ENCODE measurements at regions not wholly inside any gene's neighbourhood (a gene's known extent, or its start where the extent isn't known, plus 50 kb on each side); places are given as distances from the start of the nearest gene placed in this dataset.
"Not testable (repeated sequence)": the region's sequence is repeated elsewhere in the genome, so short reads cannot be mapped to it uniquely, and the experiment has no call there.

DNA sequence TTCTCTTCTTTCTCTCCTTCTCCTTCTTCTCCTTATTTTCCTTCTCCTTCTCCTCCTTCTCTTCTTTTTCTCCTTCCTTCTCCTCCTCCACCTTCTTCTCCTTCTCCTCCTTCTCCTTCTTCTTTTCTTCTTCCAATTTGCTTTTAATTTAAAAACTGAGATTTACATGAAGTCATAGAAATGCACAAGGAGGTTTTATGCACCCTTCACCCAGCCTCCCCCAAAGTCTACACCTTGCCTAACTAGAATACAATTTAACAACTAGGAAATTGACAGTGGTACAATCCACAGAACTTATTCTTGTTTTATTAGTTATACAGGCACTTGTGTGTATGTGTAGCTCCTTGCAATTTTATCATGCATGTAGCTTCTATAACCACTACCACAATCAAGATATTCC, 826.7 kb downstream of the KCNJ2 start:
- peaks cover 31% of the 10 kb centered on the region for H3K9me3 Mint-ChIP-seq

DNA sequence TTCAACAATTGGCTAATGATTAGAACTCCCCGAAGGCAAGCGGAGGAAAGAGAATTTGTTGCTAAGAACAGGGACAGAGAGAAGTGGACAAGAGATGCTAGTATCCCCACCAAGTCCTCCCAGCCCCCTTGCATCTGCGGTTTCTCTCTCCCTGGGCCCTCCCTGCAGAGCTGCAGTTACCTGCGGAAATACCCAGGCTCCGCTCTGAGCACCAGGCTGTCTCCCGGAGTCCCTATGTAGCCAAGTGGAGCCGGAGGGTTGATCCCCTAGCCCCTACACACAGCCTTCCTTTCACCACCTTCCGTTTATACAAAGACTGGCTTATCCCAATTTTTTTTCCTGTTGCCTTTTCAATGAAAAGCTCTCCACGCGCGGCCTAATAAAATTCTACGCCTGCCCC, 834.4 kb downstream of the KCNJ2 start:
- peaks cover 23% of the 10 kb centered on the region for H3K9me3 Mint-ChIP-seq
- no peak overlapping the region for H3K27ac Mint-ChIP-seq
- H3K27me3 Mint-ChIP-seq (ENCODE audit: low read depth): no peaks in the 10 kb centered on the region
- H3K4me3 Mint-ChIP-seq (ENCODE audit: low read depth): no peak overlapping the region
- no peak for DNase-seq (ENCODE audit: low spot score)
- intact Hi-C loops (cut with micrococcal nuclease): no loop called here
- no peaks in the 10 kb centered on the region for H3K36me3 Mint-ChIP-seq (ENCODE audit: low read depth)
- no peaks in the 10 kb centered on the region for H3K4me1 Mint-ChIP-seq (ENCODE audit: low read depth)

More for the DNA sequence above, 826.7 kb downstream of the KCNJ2 start:
- Mint-ChIP-seq H3K27ac (no peak overlapping the region), H3K4me1 (ENCODE audit: low read depth) (no peaks in the 10 kb centered on the region), H3K36me3 (ENCODE audit: low read depth) (no peaks in the 10 kb centered on the region), H3K4me3 (ENCODE audit: low read depth) (no peak overlapping the region), H3K27me3 (ENCODE audit: low read depth) (no peaks in the 10 kb centered on the region)
- no peak for DNase-seq (ENCODE audit: low spot score)
- intact Hi-C loops (cut with micrococcal nuclease): no loop called here

GRCh38 chr17:71004413-71004812, 835.1 kb downstream of the KCNJ2 start:
- DNase-seq (ENCODE audit: low spot score): no peak
- Mint-ChIP-seq H3K9me3 (peaks cover 29% of the 10 kb centered on the region), H3K4me3 (ENCODE audit: low read depth) (no peak overlapping the region), H3K27me3 (ENCODE audit: low read depth) (no peaks in the 10 kb centered on the region), H3K27ac (no peak overlapping the region), H3K36me3 (ENCODE audit: low read depth) (no peaks in the 10 kb centered on the region), H3K4me1 (ENCODE audit: low read depth) (no peaks in the 10 kb centered on the region)
- intact Hi-C loops (cut with micrococcal nuclease): no loop called here

GRCh38 chr17:71011391-71011790, 842.1 kb downstream of the KCNJ2 start:
- Mint-ChIP-seq H3K4me3 (ENCODE audit: low read depth) (no peak overlapping the region), H3K36me3 (ENCODE audit: low read depth) (no peaks in the 10 kb centered on the region), H3K27me3 (ENCODE audit: low read depth) (no peaks in the 10 kb centered on the region), H3K9me3 (peaks cover 35% of the 10 kb centered on the region), H3K4me1 (ENCODE audit: low read depth) (no peaks in the 10 kb centered on the region), H3K27ac (no peak overlapping the region)
- intact Hi-C loops (cut with micrococcal nuclease): no loop called here
- no peak for DNase-seq (ENCODE audit: low spot score)

DNA sequence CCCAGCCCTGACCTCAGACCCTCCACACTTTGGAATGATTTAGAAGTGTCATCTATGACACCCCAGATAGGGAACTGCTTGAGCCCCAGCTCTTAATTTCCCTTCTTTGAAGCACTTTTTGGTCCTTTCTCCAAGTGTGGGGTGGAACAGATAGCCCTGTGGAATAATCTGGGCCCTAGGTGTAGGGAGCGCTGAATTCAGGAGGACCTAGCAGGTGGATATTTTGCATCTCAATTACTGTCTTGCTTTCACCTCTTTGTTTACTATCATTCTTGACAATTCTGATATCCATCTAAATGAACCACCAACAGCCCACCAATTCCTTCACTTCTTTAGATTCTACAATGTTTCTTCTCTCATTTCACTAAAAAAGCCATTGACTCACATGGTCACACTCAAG, 850.4 kb downstream of the KCNJ2 start:
- intact Hi-C loops (cut with micrococcal nuclease): no loop called here
- no peak for DNase-seq (ENCODE audit: low spot score)
- Mint-ChIP-seq H3K4me3 (ENCODE audit: low read depth) (no peak overlapping the region), H3K9me3 (peaks cover 11% of the 10 kb centered on the region), H3K27ac (no peak overlapping the region), H3K4me1 (ENCODE audit: low read depth) (no peaks in the 10 kb centered on the region), H3K27me3 (ENCODE audit: low read depth) (no peaks in the 10 kb centered on the region), H3K36me3 (ENCODE audit: low read depth) (no peaks in the 10 kb centered on the region)

GRCh38 chr17:71022758-71023157, 853.4 kb downstream of the KCNJ2 start:
- Mint-ChIP-seq H3K4me3 (ENCODE audit: low read depth) (no peak overlapping the region), H3K4me1 (ENCODE audit: low read depth) (no peaks in the 10 kb centered on the region), H3K9me3 (peaks cover 9% of the 10 kb centered on the region), H3K36me3 (ENCODE audit: low read depth) (no peaks in the 10 kb centered on the region), H3K27ac (no peak overlapping the region), H3K27me3 (ENCODE audit: low read depth) (no peaks in the 10 kb centered on the region)
- intact Hi-C loops (cut with micrococcal nuclease): no loop called here
- DNase-seq (ENCODE audit: low spot score): no peak

DNA sequence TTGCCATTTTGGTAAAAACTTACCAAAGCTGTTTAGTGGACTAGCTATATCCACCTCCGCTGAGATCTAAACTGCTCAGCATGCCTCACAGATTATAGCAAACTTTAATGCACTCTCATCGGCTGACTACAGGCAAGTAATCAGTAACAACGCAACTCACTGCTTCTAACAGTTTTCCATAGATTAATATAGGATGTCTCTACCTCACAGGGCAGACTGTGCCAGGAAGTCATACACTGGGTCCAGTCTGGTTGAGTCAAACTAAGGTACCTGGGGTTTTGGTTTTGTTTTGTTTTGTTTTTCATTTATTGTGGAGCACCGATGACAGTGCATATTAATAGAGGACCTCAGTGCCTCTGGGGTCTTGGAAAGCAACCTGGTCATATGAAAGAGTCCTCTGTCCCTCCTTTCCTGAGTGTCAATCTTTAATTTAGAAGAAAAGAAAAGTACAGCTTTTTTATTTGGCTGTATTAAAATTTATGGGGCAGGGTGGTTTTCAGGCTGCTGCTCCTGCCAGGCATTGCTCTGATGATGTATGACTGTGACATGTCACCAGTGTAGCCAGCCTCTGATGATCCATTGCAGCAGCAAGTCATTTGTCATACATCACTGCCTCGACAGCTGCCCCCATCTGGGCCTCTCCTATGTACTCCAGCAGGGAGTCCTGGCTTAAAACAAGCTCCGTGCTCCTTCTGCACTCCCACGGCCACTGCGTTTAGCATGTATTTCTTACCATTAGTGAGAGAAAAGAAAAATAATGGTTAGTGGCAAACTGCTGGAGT, 854.1 kb downstream of the KCNJ2 start:
- no peak for DNase-seq (ENCODE audit: low spot score)
- Mint-ChIP-seq H3K27ac (no peak overlapping the region), H3K4me3 (ENCODE audit: low read depth) (no peak overlapping the region), H3K9me3 (peaks cover 9% of the 10 kb centered on the region), H3K4me1 (ENCODE audit: low read depth) (no peaks in the 10 kb centered on the region), H3K27me3 (ENCODE audit: low read depth) (no peaks in the 10 kb centered on the region), H3K36me3 (ENCODE audit: low read depth) (no peaks in the 10 kb centered on the region)
- intact Hi-C loops (cut with micrococcal nuclease): no loop called here

- no peak for DNase-seq (ENCODE audit: low spot score)
- H3K4me1 Mint-ChIP-seq (ENCODE audit: low read depth): no peaks in the 10 kb centered on the region
- peaks cover 9% of the 10 kb centered on the region for H3K9me3 Mint-ChIP-seq
- intact Hi-C loops (cut with micrococcal nuclease): no loop called here
- H3K4me3 Mint-ChIP-seq (ENCODE audit: low read depth): no peak overlapping the region
- H3K27me3 Mint-ChIP-seq (ENCODE audit: low read depth): no peaks in the 10 kb centered on the region
- H3K27ac Mint-ChIP-seq: no peak overlapping the region
- no peaks in the 10 kb centered on the region for H3K36me3 Mint-ChIP-seq (ENCODE audit: low read depth)
Measured at GRCh38 chr17:71024172-71024571, 854.8 kb downstream of the KCNJ2 start.

- H3K4me3 Mint-ChIP-seq (ENCODE audit: low read depth): no peak overlapping the region
- H3K27ac Mint-ChIP-seq: no peak overlapping the region
- H3K27me3 Mint-ChIP-seq (ENCODE audit: low read depth): no peaks in the 10 kb centered on the region
- no peak for DNase-seq (ENCODE audit: low spot score)
- intact Hi-C loops (cut with micrococcal nuclease): no loop called here
- H3K36me3 Mint-ChIP-seq (ENCODE audit: low read depth): no peaks in the 10 kb centered on the region
- H3K9me3 Mint-ChIP-seq: peaks cover 9% of the 10 kb centered on the region
- no peaks in the 10 kb centered on the region for H3K4me1 Mint-ChIP-seq (ENCODE audit: low read depth)
Measured at GRCh38 chr17:71024969-71025368, 855.6 kb downstream of the KCNJ2 start.

GRCh38 chr17:71029246-71029645, 859.9 kb downstream of the KCNJ2 start:
- peaks cover 32% of the 10 kb centered on the region for H3K9me3 Mint-ChIP-seq
- no peak overlapping the region for H3K4me3 Mint-ChIP-seq (ENCODE audit: low read depth)
- no peaks in the 10 kb centered on the region for H3K27me3 Mint-ChIP-seq (ENCODE audit: low read depth)
- H3K4me1 Mint-ChIP-seq (ENCODE audit: low read depth): no peaks in the 10 kb centered on the region
- DNase-seq (ENCODE audit: low spot score): no peak
- intact Hi-C loops (cut with micrococcal nuclease): no loop called here
- H3K36me3 Mint-ChIP-seq (ENCODE audit: low read depth): no peaks in the 10 kb centered on the region
- H3K27ac Mint-ChIP-seq: no peak overlapping the region

- intact Hi-C loops (cut with micrococcal nuclease); H3K27ac Mint-ChIP-seq; H3K27me3 Mint-ChIP-seq (ENCODE audit: low read depth); DNase-seq (ENCODE audit: low spot score); H3K36me3 Mint-ChIP-seq (ENCODE audit: low read depth); H3K4me1 Mint-ChIP-seq (ENCODE audit: low read depth); H3K4me3 Mint-ChIP-seq (ENCODE audit: low read depth): not testable (repeated sequence)
- peaks cover 27% of the 10 kb centered on the region for H3K9me3 Mint-ChIP-seq
Measured at GRCh38 chr17:71031286-71031685, 862.0 kb downstream of the KCNJ2 start.

DNA sequence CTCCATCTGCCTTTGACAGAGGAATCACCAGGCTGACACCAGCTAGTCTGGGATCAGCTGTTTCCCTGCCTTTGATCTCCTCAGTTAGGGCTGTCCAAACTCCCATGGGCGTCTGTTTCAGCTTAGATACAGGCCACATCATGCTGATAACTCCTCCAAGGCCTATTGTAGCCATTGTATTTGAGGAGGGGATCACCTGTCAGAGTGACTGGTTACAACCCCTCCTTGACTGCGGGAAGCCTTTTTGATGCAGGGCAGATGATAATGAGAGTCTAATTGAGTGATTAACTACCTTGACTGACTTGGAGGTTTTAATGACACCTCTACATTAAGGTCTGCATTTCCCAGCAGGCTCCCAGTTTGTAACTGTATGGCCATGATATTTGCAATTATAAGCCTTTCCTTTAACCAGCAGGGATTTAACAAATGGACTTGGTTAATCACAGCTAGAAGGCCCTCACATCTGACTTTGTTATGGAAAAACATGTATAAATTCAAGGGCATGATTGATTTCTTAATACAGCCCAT, 863.5 kb downstream of the KCNJ2 start:
- Mint-ChIP-seq H3K27me3 (ENCODE audit: low read depth) (no peaks in the 10 kb centered on the region), H3K27ac (no peak overlapping the region), H3K9me3 (peaks cover 27% of the 10 kb centered on the region), H3K4me3 (ENCODE audit: low read depth) (no peak overlapping the region), H3K4me1 (ENCODE audit: low read depth) (no peaks in the 10 kb centered on the region), H3K36me3 (ENCODE audit: low read depth) (no peaks in the 10 kb centered on the region)
- intact Hi-C loops (cut with micrococcal nuclease): no loop called here
- DNase-seq (ENCODE audit: low spot score): no peak

DNA sequence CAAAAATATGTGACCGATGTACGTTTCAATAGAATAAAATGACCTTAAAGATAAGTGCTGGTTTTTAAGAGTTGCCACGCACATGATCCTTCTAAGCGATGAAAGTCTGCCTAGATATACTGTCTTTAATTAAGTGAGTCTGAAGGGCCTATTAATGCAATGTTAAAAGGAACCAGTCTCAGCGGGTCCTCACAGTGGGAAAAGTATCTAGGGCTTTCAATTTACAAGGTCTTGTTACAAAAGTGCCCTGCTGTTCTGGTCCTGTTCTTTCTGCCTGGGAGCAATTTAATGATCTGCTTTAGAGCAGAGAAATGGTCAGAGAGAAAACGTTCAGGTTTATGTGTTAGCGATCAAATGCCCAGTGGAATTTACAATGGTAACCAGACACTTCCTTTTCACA, 864.0 kb downstream of the KCNJ2 start:
- Mint-ChIP-seq H3K27ac (no peak overlapping the region), H3K9me3 (peaks cover 22% of the 10 kb centered on the region), H3K27me3 (ENCODE audit: low read depth) (no peaks in the 10 kb centered on the region), H3K4me3 (ENCODE audit: low read depth) (no peak overlapping the region), H3K4me1 (ENCODE audit: low read depth) (no peaks in the 10 kb centered on the region), H3K36me3 (ENCODE audit: low read depth) (no peaks in the 10 kb centered on the region)
- no peak for DNase-seq (ENCODE audit: low spot score)
- intact Hi-C loops (cut with micrococcal nuclease): no loop called here

All from activated T-helper 2 cell treated with anti-CD3 and anti-CD28 coated beads, Interferon-gamma antibody, Interleukin-2, Interleukin-4, amounts not matched to agents 10 μg/mL and 5 μg/mL and 100 μg/mL, durations not matched to agents 14 hours and 24 hours and 36 hours (primary cell).